Activated CD8-positive, alpha-beta T cell treated with anti-CD3 and anti-CD28 coated beads for 36 hours (primary cell): ENCODE measurements at regions not wholly inside any gene's neighbourhood (a gene's known extent, or its start where the extent isn't known, plus 50 kb on each side); places are given as distances from the start of the nearest gene placed in this dataset.
"Not testable (repeated sequence)": the region's sequence is repeated elsewhere in the genome, so short reads cannot be mapped to it uniquely, and the experiment has no call there.

Source experiments
- ATAC-seq: fragments of 200-7000 bp; cut with Tn5 transposase; one replicate; pipeline ENCODE4 v1.10.0; 2021; ENCODE audit warnings: mild to moderate bottlenecking, moderate library complexity
- CTCF ChIA-PET: fragments of 350-600 bp; sonication (Branson Sonifier 250); formaldehyde crosslinking; loops from one replicate; lab custom pipeline; 2021; ENCODE audit warnings: antibody characterized with exemption; lab: Charles Lee
- POLR2A ChIA-PET: fragments of 350-600 bp; sonication (Branson Sonifier 250); formaldehyde crosslinking; loops from one replicate; lab custom pipeline; 2021; ENCODE audit warnings: antibody characterized with exemption; lab: Charles Lee
- DNase-seq: peaks from one replicate; pipeline ENCODE4 v3.0.0-alpha.2; 2020
- H3K27ac Mint-ChIP-seq: one replicate; pipeline ENCODE4 v1.8.0; 2021; ENCODE audit warnings: mild to moderate bottlenecking, mixed read lengths
- H3K27me3 Mint-ChIP-seq: one replicate; pipeline ENCODE4 v1.8.0; 2021; ENCODE audit warnings: mixed read lengths
- H3K36me3 Mint-ChIP-seq: one replicate; pipeline ENCODE4 v1.8.0; 2021; ENCODE audit warnings: low read depth, mixed read lengths
- H3K4me1 Mint-ChIP-seq: one replicate; pipeline ENCODE4 v1.8.0; 2021; ENCODE audit warnings: low read depth, mixed read lengths
- H3K4me3 Mint-ChIP-seq: one replicate; pipeline ENCODE4 v1.8.0; 2021; ENCODE audit warnings: mild to moderate bottlenecking, moderate library complexity, mixed read lengths
- H3K9me3 Mint-ChIP-seq: one replicate; pipeline ENCODE4 v1.8.0; 2021; ENCODE audit warnings: mixed read lengths
- CTCF ChIP-seq: fragments of 200-600 bp; IDR thresholded peaks from one replicate; pipeline ENCODE4 v1.8.0; 2022; ENCODE audit warnings: antibody characterized with exemption, mild to moderate bottlenecking
- intact Hi-C: fragments of 100-400 bp; cut with micrococcal nuclease; formaldehyde crosslinking; loops from one replicate; pipeline ENCODE4 v1.10.0; 2022

- Mint-ChIP-seq H3K4me3 (no peak overlapping the region), H3K27me3 (no peaks in the 10 kb centered on the region), H3K4me1 (no peaks in the 10 kb centered on the region), H3K27ac (no peak overlapping the region), H3K9me3 (no peaks in the 10 kb centered on the region), H3K36me3 (no peaks in the 10 kb centered on the region)
- DNase-seq (no peak), ATAC-seq (no peak)
- intact Hi-C loops, result no loop called here
- ChIA-PET CTCF (no interaction called here), POLR2A (no interaction called here)
- no peak for TF ChIP-seq CTCF
Measured at GRCh38 chr10:78231327-78231726, 197.7 kb downstream of the RPS24 start.

- Mint-ChIP-seq H3K27ac (no peak overlapping the region), H3K4me1 (no peaks in the 10 kb centered on the region), H3K36me3 (no peaks in the 10 kb centered on the region), H3K9me3 (no peaks in the 10 kb centered on the region), H3K4me3 (no peak overlapping the region), H3K27me3 (no peaks in the 10 kb centered on the region)
- ChIA-PET CTCF (no interaction called here), POLR2A (no interaction called here)
- DNase-seq, result no peak
- no peak for TF ChIP-seq CTCF
- intact Hi-C loops, result no loop called here
- ATAC-seq, result no peak
Measured at GRCh38 chr10:78231939-78232338, 198.3 kb downstream of the RPS24 start.

GRCh38 chr10:78236416-78237015 lies 202.9 kb downstream of the RPS24 start:
- POLR2A ChIA-PET, result no interaction called here
- ATAC-seq (no peak), DNase-seq (no peak)
- Mint-ChIP-seq H3K4me3 (no peak overlapping the region), H3K36me3 (no peaks in the 10 kb centered on the region), H3K27me3 (peaks cover 3% of the 10 kb centered on the region), H3K9me3 (no peaks in the 10 kb centered on the region), H3K27ac (no peak overlapping the region), H3K4me1 (no peaks in the 10 kb centered on the region)
- TF ChIP-seq CTCF, result no peak
- intact Hi-C loops, result no loop called here
- CTCF ChIA-PET, result interaction anchor here (1.2 kb wide), 1 partner anchor 189 kb away, joined by 3 read pairs; no protein-coding TSS in a partner anchor

- intact Hi-C loops, H3K9me3 Mint-ChIP-seq, DNase-seq, ATAC-seq, H3K4me3 Mint-ChIP-seq, POLR2A ChIA-PET, H3K4me1 Mint-ChIP-seq, H3K36me3 Mint-ChIP-seq, H3K27me3 Mint-ChIP-seq, CTCF ChIA-PET, H3K27ac Mint-ChIP-seq: not testable (repeated sequence)
Measured at GRCh38 chr10:78237951-78238350, 204.3 kb downstream of the RPS24 start.

GRCh38 chr10:78247266-78247665 lies 213.6 kb downstream of the RPS24 start:
- ChIA-PET CTCF (no interaction called here), POLR2A (no interaction called here)
- no peaks in the 10 kb centered on the region for H3K36me3 Mint-ChIP-seq
- no peak overlapping the region for H3K27ac Mint-ChIP-seq
- ATAC-seq, result no peak
- no peak for TF ChIP-seq CTCF
- intact Hi-C loops, result no loop called here
- peaks cover 12% of the 10 kb centered on the region for H3K9me3 Mint-ChIP-seq
- peaks cover 17% of the 10 kb centered on the region for H3K4me1 Mint-ChIP-seq
- H3K4me3 Mint-ChIP-seq, result no peak overlapping the region
- H3K27me3 Mint-ChIP-seq, result peaks cover 9% of the 10 kb centered on the region
- no peak for DNase-seq
